ENCODE measurements at regions not wholly inside any gene's neighbourhood (a gene's known extent, or its start where the extent isn't known, plus 50 kb on each side); places are given as distances from the start of the nearest gene placed in this dataset.
"Not testable (repeated sequence)": the region's sequence is repeated elsewhere in the genome, so short reads cannot be mapped to it uniquely, and the experiment has no call there.

DNA sequence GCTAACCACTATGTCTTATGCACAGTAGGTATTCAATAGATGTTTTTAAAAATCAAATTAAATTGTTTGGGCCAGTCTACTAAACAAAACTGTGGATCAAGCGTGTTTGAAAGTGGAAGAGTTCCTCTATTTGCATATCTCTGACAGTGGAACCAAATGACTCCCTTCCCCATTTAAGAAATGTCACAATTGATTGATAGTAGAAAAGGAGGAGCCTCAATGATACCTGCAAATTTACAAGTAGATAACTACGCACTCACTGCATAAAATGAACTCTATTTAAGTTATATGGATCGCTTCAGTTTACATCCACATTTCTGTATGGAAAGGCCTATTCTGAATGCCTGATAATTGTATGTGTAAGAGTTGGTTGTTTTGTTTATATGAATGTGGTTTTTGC is 163.3 kb upstream of the MTPN start:
- H3K36me3 Mint-ChIP-seq (ENCODE audit: insufficient read depth) = no peaks in the 10 kb centered on the region
- H3K27me3 Mint-ChIP-seq (ENCODE audit: low read depth) = no peaks in the 10 kb centered on the region
- ATAC-seq (no peak), DNase-seq (no peak)
- no peak overlapping the region for H3K4me3 Mint-ChIP-seq
- H3K4me1 Mint-ChIP-seq (ENCODE audit: low read depth) = no peaks in the 10 kb centered on the region
- no peaks in the 10 kb centered on the region for H3K9me3 Mint-ChIP-seq

DNA sequence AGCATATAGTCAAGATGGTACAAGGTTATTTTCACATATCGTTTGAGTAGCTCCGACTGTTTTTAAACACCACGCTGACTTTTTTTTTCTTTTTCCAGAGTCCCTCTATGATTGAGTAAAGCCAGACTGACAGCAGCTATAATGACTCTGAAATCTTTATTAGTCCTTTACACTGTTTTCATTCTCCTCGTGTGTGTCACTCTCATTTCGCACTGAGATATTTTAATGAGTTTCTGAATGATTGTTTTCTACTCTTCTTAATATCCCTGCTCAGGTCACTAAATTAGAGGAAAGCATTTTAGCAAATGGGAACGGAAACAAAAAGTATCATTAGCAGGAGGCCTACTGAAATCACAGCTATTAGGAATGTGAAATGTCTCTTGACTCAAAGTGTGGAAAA is 162.3 kb upstream of the MTPN start:
- Mint-ChIP-seq H3K4me1 (ENCODE audit: low read depth) (no peaks in the 10 kb centered on the region), H3K36me3 (ENCODE audit: insufficient read depth) (peaks cover 2% of the 10 kb centered on the region), H3K27me3 (ENCODE audit: low read depth) (no peaks in the 10 kb centered on the region), H3K4me3 (no peak overlapping the region), H3K9me3 (no peaks in the 10 kb centered on the region)
- DNase-seq = no peak
- ATAC-seq = no peak

DNA sequence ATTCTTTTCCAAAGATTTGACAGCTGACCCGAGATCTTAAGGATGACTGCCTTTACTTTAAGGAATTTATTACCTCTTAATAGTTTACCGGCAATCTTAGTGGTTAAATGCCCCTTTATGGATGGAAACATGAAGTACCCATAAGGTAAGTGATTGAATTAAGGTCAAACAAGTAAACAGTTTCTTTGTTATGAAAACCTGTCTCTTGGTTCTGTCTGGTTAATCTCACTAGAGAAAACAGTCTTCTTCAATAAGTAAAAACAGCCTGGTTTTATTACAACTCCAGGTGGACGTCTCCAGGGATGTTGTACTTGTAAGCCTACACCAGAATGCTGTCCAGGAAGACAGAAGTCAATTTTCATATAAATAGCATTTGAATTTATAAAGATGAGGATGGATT is 161.8 kb upstream of the MTPN start:
- no peaks in the 10 kb centered on the region for H3K4me1 Mint-ChIP-seq (ENCODE audit: low read depth)
- peaks cover 2% of the 10 kb centered on the region for H3K36me3 Mint-ChIP-seq (ENCODE audit: insufficient read depth)
- H3K9me3 Mint-ChIP-seq = no peaks in the 10 kb centered on the region
- ATAC-seq = no peak
- H3K27me3 Mint-ChIP-seq (ENCODE audit: low read depth) = no peaks in the 10 kb centered on the region
- DNase-seq = no peak
- no peak overlapping the region for H3K4me3 Mint-ChIP-seq

DNA sequence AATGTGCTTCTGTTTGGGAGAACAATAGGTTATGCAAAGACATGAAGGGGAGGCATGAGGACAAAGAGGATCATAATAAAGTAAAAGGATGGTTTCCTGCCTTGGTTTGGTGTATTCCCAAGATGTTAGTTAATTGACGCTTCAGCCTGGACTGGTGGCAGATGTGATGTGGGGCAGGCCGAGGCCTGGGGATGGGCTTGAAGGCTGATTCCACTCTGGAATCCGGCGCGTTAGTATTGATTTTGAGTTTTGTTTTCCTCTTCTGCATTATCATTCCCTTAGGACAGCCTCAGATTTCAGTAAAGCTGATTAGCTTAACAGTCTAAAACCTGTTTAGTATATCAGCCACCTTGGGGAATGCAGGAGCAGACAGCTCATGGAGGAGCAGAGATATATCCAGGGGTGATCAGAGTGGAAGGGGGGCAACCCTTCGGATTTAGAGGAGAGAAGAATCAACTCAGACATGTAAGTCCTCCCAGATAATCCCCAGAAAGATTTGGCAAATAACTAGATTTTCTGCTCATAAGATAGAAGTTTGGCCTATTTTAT is 159.8 kb upstream of the MTPN start:
- DNase-seq (no peak), ATAC-seq (no peak)
- Mint-ChIP-seq H3K9me3 (no peaks in the 10 kb centered on the region), H3K4me1 (ENCODE audit: low read depth) (no peaks in the 10 kb centered on the region), H3K27me3 (ENCODE audit: low read depth) (no peaks in the 10 kb centered on the region), H3K4me3 (no peak overlapping the region), H3K36me3 (ENCODE audit: insufficient read depth) (peaks cover 7% of the 10 kb centered on the region)

DNA sequence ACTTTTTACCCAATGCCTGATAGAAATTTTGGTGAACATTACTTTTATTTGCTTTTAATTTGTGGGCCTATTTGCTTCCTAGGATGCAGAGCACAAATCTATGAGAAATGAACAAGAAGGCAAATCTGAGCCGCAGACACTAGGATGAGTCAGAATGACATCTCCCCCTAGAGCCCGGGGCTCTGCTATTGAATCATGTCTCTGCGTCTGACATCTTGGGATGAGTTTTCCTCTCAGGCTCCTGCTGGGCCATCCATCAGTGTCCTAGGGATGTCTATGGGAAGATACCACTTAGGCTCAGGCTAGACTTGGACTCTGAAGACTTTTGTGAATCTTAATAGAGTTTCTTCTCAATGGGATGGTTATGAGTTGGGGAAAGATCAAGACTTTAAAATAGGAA is 157.3 kb upstream of the MTPN start:
- Mint-ChIP-seq H3K4me1 (ENCODE audit: low read depth) (no peaks in the 10 kb centered on the region), H3K27me3 (ENCODE audit: low read depth) (no peaks in the 10 kb centered on the region), H3K4me3 (no peak overlapping the region)

DNA sequence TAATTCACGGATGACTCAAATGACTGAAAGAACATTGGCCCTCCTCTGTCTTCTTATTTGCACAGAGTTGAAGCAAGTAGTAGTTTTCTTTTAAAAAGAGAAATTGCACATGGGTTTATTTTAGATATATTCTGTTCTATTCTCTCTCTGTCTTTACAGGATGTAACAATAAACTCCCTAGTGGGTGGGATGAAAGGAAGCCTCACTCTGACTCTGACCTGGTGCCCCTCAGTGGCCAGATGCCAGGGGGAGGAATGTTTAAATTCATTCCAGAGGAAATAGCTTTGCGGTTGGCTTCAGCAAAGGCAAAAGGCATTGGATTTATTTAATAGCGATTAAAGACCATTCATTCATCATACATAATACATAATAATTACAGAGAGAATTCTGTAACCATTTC is 156.4 kb upstream of the MTPN start:
- H3K27me3 Mint-ChIP-seq (ENCODE audit: low read depth) = no peaks in the 10 kb centered on the region
- no peak for ATAC-seq
- no peak overlapping the region for H3K4me3 Mint-ChIP-seq
- DNase-seq = no peak
- H3K9me3 Mint-ChIP-seq = no peaks in the 10 kb centered on the region
- peaks cover 7% of the 10 kb centered on the region for H3K36me3 Mint-ChIP-seq (ENCODE audit: insufficient read depth)
- H3K4me1 Mint-ChIP-seq (ENCODE audit: low read depth) = no peaks in the 10 kb centered on the region

More for the DNA sequence above, 157.3 kb upstream of the MTPN start:
- Mint-ChIP-seq H3K9me3 (no peaks in the 10 kb centered on the region), H3K36me3 (ENCODE audit: insufficient read depth) (peaks cover 7% of the 10 kb centered on the region)
- no peak for DNase-seq
- ATAC-seq = no peak

DNA sequence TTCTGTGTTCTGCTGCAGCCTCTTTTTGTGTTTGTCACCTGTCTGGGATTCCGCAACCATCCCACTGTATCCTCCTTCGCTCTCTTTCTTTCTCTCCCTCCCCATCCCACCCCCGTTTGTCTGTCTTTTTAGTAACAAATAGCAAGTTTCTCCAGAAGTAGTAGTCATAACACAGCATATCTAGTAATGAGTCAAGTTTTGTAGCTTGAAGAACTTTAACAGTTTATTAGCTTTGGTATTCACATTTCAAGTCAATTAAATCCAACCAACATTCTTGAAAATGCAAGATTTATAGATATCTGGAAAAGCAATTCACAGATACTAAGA is 154.1 kb upstream of the MTPN start:
- Mint-ChIP-seq H3K27me3 (ENCODE audit: low read depth) (no peaks in the 10 kb centered on the region), H3K4me1 (ENCODE audit: low read depth) (no peaks in the 10 kb centered on the region), H3K9me3 (no peaks in the 10 kb centered on the region), H3K4me3 (no peak overlapping the region), H3K36me3 (ENCODE audit: insufficient read depth) (peaks cover 7% of the 10 kb centered on the region)
- no peak for DNase-seq
- ATAC-seq = no peak

DNA sequence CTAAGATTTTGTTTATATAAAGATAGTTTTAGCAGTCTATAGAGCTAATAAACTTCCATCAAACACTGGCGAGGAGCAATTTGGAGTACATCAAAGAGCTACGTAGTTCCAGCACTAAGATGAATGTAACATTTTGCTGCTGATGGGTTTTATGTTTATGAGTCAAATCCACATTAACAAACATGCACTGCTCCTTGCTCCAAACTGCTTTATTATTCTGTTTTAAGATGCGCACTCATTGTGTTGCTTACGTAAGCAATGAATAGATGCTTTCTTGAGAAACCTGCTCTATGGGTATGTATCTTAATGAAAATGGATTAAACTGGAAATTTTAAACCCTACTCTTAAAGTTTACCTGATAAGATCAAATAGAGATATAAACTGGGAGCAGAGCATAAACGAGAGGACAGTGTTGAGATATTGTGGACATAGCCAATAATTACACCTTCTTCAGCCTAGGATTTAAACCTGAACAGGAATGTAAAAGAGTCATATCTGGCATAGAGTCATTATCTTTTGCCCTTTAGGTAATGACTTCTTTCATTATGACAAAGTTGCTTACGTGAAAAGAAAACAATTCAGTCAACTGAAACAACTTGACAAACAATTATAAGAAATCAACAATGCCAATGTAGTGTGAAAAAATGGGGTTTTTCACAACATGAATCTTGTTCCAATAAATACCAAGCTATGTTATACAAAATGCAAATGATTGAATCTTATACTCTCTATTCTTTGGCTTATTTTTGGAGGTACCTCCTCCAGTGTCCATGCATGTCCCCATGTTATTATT is 153.5 kb upstream of the MTPN start:
- Mint-ChIP-seq H3K9me3 (no peaks in the 10 kb centered on the region), H3K4me1 (ENCODE audit: low read depth) (no peaks in the 10 kb centered on the region), H3K36me3 (ENCODE audit: insufficient read depth) (peaks cover 7% of the 10 kb centered on the region), H3K4me3 (no peak overlapping the region), H3K27me3 (ENCODE audit: low read depth) (no peaks in the 10 kb centered on the region)
- ATAC-seq = no peak
- DNase-seq = no peak

DNA sequence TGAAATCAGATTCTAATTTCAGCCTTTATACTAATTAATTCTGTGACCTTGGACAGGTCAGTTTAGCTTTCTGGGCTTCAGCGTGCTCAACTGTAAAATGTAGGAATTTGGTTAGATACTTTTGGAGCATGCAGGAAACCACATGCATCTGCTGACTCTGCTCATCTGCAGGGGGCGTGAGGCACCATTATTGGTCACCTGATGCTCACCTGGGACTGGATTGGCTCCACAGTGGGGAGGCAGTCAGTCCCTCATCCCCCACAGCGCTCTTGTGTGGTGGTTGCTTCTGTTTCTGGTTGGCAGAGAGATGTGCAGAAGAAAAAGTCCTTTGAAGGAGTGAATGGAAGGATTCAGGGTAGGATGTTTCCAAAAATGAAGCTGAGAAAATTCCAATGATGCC is 150.9 kb upstream of the MTPN start:
- ATAC-seq (no peak), DNase-seq (no peak)
- no peaks in the 10 kb centered on the region for H3K36me3 Mint-ChIP-seq (ENCODE audit: insufficient read depth)
- no peaks in the 10 kb centered on the region for H3K4me1 Mint-ChIP-seq (ENCODE audit: low read depth)
- no peaks in the 10 kb centered on the region for H3K9me3 Mint-ChIP-seq
- no peak overlapping the region for H3K4me3 Mint-ChIP-seq
- H3K27me3 Mint-ChIP-seq (ENCODE audit: low read depth) = no peaks in the 10 kb centered on the region

DNA sequence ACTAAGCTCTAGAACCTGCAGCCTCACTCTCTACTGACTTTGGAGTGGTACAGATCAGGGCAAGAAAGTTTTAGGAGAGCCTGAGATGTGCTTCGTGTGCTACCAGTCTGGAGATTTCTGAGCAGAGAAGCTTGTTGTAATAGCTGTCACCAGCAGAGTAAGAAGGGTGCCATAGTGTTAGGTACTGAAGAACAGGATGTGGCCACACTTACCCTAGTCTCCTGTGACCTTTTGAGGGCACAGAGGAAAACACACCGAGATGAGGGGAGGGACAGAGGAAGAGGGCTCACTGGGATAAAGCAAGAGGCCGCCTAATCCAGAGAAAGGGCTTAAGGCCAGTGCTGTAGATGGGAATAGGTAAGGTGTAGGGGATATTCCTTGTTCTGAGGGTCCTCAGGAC is 146.2 kb upstream of the MTPN start:
- DNase-seq (no peak), ATAC-seq (no peak)
- Mint-ChIP-seq H3K36me3 (ENCODE audit: insufficient read depth) (peaks cover 3% of the 10 kb centered on the region), H3K27me3 (ENCODE audit: low read depth) (no peaks in the 10 kb centered on the region), H3K4me3 (no peak overlapping the region), H3K4me1 (ENCODE audit: low read depth) (no peaks in the 10 kb centered on the region), H3K9me3 (no peaks in the 10 kb centered on the region)

DNA sequence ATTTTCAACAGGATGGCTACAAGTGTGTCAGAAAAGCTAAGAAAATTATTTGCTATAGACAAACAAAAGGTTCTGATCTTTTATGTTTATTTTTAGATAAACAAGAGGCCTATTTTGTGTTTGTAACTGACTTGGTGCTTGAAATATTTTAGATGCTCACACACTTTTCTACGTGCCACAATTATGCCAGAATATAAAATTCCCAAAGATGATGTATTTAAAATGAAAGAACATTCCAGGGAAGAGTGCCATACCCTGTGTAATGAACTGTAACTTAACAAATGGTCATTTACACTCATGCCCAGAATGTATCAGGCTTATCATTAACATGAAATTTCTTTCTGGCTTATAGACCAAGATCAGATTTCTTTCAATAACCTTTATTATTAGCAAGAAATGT is 144.9 kb upstream of the MTPN start:
- H3K36me3 Mint-ChIP-seq (ENCODE audit: insufficient read depth) = peaks cover 3% of the 10 kb centered on the region
- ATAC-seq (no peak), DNase-seq (no peak)
- no peaks in the 10 kb centered on the region for H3K9me3 Mint-ChIP-seq
- H3K27me3 Mint-ChIP-seq (ENCODE audit: low read depth) = no peaks in the 10 kb centered on the region
- H3K4me1 Mint-ChIP-seq (ENCODE audit: low read depth) = no peaks in the 10 kb centered on the region
- H3K4me3 Mint-ChIP-seq = no peak overlapping the region

DNA sequence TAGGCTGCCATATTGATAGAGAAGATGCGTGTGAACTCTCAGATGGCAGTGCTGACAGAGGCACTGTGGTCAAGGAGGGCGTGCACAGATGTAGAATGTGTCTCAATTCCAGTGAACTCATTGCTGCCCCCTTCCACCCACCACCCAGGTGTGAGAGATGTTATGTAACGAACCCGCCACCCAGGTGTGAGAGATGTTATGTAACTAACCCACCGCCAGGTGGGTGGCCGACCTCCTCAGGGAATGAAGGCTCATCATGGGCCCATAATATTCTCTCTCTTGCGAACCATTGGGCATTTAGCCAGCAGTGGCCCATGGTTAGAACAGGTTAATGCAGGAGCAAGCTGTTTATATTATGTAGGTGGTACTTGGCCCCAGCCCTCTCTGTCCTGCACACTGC is 140.4 kb upstream of the MTPN start:
- Mint-ChIP-seq H3K9me3 (no peaks in the 10 kb centered on the region), H3K4me3 (no peak overlapping the region), H3K4me1 (ENCODE audit: low read depth) (peaks cover 1% of the 10 kb centered on the region), H3K27me3 (ENCODE audit: low read depth) (no peaks in the 10 kb centered on the region), H3K36me3 (ENCODE audit: insufficient read depth) (peaks cover 5% of the 10 kb centered on the region)
- ATAC-seq = no peak
- no peak for DNase-seq

DNA sequence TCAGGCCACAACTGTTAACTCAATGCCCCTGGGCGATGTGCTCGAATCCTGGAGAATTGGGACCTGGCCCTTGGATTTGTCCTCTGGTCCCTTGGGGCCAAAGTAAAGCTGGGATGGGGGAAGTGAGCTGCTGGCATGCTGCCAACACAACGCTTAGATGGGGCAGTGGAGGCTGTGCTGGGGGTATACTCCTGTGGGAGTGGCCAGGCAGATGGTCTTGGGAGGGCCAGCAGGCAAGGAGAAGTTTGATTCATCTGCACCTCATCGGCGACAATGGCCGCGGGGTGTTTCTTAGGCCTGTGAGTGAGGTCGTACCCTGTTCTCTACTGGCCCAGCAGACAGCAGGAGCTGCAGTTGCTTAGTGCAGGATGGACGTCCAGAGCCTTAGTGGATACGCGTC is 139.0 kb upstream of the MTPN start:
- ATAC-seq (no peak), DNase-seq (no peak)
- H3K4me3 Mint-ChIP-seq = no peak overlapping the region
- no peaks in the 10 kb centered on the region for H3K27me3 Mint-ChIP-seq (ENCODE audit: low read depth)
- H3K36me3 Mint-ChIP-seq (ENCODE audit: insufficient read depth) = peaks cover 5% of the 10 kb centered on the region
- H3K9me3 Mint-ChIP-seq = no peaks in the 10 kb centered on the region
- H3K4me1 Mint-ChIP-seq (ENCODE audit: low read depth) = peaks cover 1% of the 10 kb centered on the region

DNA sequence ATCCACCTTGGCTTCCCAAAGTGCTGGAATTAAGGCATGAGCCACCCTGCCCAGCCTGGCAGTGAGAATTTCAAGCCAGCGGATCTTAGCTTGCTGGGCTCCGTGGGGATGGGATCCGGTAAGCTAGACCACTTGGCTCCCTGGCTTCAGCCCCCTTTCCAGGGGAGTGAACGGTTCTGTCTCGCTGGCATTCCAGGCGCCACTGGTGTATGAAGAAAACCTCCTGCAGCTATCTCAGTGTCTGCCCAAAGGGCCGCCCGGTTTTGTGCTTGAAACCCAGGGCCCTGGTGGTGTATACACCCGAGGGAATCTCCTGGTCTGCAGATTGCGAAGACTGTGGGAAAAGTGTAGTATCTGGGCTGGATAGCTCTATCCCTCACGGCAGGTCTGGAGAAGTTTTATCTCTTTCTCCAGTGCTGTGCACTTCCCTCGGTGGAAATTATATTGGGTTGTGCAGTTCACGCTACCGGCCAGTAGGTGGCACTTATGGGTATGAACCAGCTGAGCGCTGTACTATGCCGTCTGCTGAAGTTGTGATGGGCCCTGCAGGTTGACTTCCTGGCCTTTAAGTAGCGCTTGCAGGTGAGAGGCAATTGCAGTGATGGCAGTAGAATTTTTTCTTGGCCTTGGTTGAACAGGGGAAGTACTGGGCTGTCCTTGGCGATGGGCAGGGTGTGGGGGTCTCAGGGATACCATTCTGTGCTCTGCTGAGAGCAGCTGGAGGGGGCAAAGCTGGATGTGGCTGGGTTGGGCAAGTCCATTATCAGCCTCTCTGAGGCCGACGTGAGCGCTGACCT is 138.0 kb upstream of the MTPN start:
- no peaks in the 10 kb centered on the region for H3K9me3 Mint-ChIP-seq
- no peak overlapping the region for H3K4me3 Mint-ChIP-seq
- ATAC-seq = peak; percentile 74 to 79
- no peak for DNase-seq
- H3K27me3 Mint-ChIP-seq (ENCODE audit: low read depth) = no peaks in the 10 kb centered on the region
- peaks cover 1% of the 10 kb centered on the region for H3K4me1 Mint-ChIP-seq (ENCODE audit: low read depth)
- H3K36me3 Mint-ChIP-seq (ENCODE audit: insufficient read depth) = peaks cover 4% of the 10 kb centered on the region

DNA sequence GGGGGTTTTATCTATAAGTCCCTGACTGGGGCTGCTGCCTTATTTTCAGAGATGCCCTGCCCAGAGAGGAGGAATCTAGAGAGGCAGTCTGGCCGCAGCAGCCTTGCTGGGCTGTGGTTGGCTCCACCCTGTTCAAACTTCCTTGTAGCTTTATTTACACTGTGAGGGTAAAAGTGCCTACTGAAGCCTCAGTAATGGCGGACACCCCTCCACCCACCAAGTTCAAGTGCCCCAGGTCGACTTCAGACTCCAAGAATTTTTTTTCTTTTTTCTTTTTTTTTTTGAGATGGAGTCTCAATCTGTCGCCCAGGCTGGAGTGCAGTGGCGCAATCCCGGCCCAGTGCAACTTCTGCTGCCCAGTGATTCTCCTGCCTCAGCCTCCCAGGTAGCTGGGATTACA is 137.3 kb upstream of the MTPN start:
- not testable (repeated sequence) for ATAC-seq; H3K27me3 Mint-ChIP-seq (ENCODE audit: low read depth); H3K4me1 Mint-ChIP-seq (ENCODE audit: low read depth)

More for the DNA sequence above, 137.3 kb upstream of the MTPN start:
- not testable (repeated sequence) for H3K36me3 Mint-ChIP-seq (ENCODE audit: insufficient read depth); H3K9me3 Mint-ChIP-seq; DNase-seq; H3K4me3 Mint-ChIP-seq

All from activated T-cell treated with anti-CD3 and anti-CD28 coated beads, Interleukin-2, amount 50 U/mL, for 4 hours (primary cell).